ENCODE measurements at regions not wholly inside any gene's neighbourhood (a gene's known extent, or its start where the extent isn't known, plus 50 kb on each side); places are given as distances from the start of the nearest gene placed in this dataset.

DNA sequence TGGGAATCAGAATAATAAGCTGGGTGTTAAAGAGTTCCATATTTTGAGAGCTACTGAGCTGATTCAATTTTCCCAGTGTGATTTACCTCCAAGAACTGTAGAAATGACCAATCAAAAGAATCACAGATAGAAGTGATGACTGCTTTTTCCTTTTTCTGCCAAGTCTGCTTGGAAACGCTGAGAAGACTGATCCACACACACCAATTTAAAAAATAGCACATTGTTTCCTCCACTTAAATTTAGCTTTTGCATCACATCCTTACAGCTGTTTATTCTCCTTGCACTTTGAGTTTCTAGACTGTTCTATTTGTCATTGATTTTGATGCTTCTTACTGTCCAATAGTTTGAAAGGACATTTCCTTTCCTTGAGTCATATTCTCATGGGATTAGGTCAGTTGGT lies 590.3 kb upstream of the CHAC2 start:
- TF ChIP-seq, protein P1, sequence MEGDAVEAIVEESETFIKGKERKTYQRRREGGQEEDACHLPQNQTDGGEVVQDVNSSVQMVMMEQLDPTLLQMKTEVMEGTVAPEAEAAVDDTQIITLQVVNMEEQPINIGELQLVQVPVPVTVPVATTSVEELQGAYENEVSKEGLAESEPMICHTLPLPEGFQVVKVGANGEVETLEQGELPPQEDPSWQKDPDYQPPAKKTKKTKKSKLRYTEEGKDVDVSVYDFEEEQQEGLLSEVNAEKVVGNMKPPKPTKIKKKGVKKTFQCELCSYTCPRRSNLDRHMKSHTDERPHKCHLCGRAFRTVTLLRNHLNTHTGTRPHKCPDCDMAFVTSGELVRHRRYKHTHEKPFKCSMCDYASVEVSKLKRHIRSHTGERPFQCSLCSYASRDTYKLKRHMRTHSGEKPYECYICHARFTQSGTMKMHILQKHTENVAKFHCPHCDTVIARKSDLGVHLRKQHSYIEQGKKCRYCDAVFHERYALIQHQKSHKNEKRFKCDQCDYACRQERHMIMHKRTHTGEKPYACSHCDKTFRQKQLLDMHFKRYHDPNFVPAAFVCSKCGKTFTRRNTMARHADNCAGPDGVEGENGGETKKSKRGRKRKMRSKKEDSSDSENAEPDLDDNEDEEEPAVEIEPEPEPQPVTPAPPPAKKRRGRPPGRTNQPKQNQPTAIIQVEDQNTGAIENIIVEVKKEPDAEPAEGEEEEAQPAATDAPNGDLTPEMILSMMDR (optimal IDR thresholded peaks at IDR 0.05 in 1 of 3, IDR thresholded peaks at IDR 0.05 in 1 of 3, conservative IDR thresholded peaks at IDR 0.05 in 1 of 3; ENCODE audit: extremely low read depth in 1 of 3, insufficient read depth in 2 of 3, low read length in 3 of 3): no peak
- no peak for TF ChIP-seq EZH2 (IDR thresholded peaks at IDR 0.05; ENCODE audit: low read length)
